GM12878 (cell line): ENCODE measurements at regions not wholly inside any gene's neighbourhood (a gene's known extent, or its start where the extent isn't known, plus 50 kb on each side); places are given as distances from the start of the nearest gene placed in this dataset.

Experiments
- ATAC-seq: fragments of 200-7000 bp; cut with Tn5 transposase; 3 replicates; pipeline ENCODE4 v1.9.1; 2020; ENCODE audit warnings: mild to moderate bottlenecking, moderate library complexity
- BruUV-seq: library from RNA; stranded (reverse); fragments of 400-500 nt; replicated peaks from 2 replicates; lab custom pipeline; 2021; lab: Mats Ljungman, UMichigan
- CTCF ChIA-PET: fragments of 300-600 bp; sonication (Branson Sonifier 250); formaldehyde crosslinking; extraction: SDS; loops from one replicate; lab custom pipeline; 2021; ENCODE audit warnings: inconsistent platforms; lab: Yijun Ruan, JAX
- POLR2A ChIA-PET: fragments of 350-600 bp; formaldehyde crosslinking; extraction: SDS; loops from one replicate; lab custom pipeline; 2021; ENCODE audit warnings: inconsistent platforms; lab: Charles Lee
- RAD21 ChIA-PET: fragments of 300-600 bp; sonication (Branson Sonifier 250); formaldehyde crosslinking; loops from one replicate; lab custom pipeline; 2023; ENCODE audit warnings: antibody characterized with exemption; ENCODE audit not compliant: unreplicated experiment; lab: Charles Lee
- SMC1A ChIA-PET: fragments of 300-600 bp; sonication (Branson Sonifier 250); formaldehyde crosslinking; loops from one replicate; lab custom pipeline; 2023; ENCODE audit not compliant: unreplicated experiment, uncharacterized antibody; lab: Charles Lee
- DNase-seq: peaks from one replicate; pipeline ENCODE4 v3.0.0-alpha.2; 2011; ENCODE audit warnings: low read depth, low spot score
- FAIRE-seq: peaks from 3 replicates; lab custom pipeline; 2011; peaks lifted over from hg19 to GRCh38; lab: Jason Lieb, UNC
- H2AFZ ChIP-seq: 2 replicates; pipeline ENCODE4 v1.6.0; 2011; ENCODE audit warnings: low read depth, low read length, control low read depth; ENCODE audit not compliant: control insufficient read depth
- H3K27ac ChIP-seq: 2 replicates; pipeline ENCODE4 v1.5.1; 2011; ENCODE audit warnings: control low read depth; ENCODE audit not compliant: control insufficient read depth, insufficient read depth
- H3K27me3 ChIP-seq, 2 experiments: replicated peaks in 1 of 2; 2 replicates each; pipeline versions ENCODE4 v1.6.0 to v1.6.1; 2011; ENCODE audit warnings: low read length in 1 of 2; ENCODE audit not compliant: control insufficient read depth in 2 of 2, insufficient read depth in 2 of 2
- H3K36me3 ChIP-seq, 2 experiments: 2 replicates each; pipeline ENCODE4 v1.5.1; 2011; ENCODE audit warnings: low read length in 1 of 2; ENCODE audit not compliant: control insufficient read depth in 2 of 2, insufficient read depth in 2 of 2
- H3K4me1 ChIP-seq: 2 replicates; pipeline ENCODE4 v1.6.1; 2011; ENCODE audit warnings: mild to moderate bottlenecking, low read length, moderate library complexity, mixed read lengths; ENCODE audit not compliant: control insufficient read depth, insufficient read depth
- H3K4me2 ChIP-seq: 2 replicates; pipeline ENCODE4 v1.6.0; 2011; ENCODE audit warnings: control low read depth; ENCODE audit not compliant: control insufficient read depth, insufficient read depth
- H3K4me3 ChIP-seq: fragments of 200-600 bp; sonication (generic); 2 replicates; pipeline ENCODE4 v1.5.1; 2016
- H3K79me2 ChIP-seq: 2 replicates; pipeline ENCODE4 v1.6.0; 2011; ENCODE audit warnings: low read length; ENCODE audit not compliant: control insufficient read depth, insufficient read depth
- H3K9ac ChIP-seq: 2 replicates; pipeline ENCODE4 v1.8.0; 2011; ENCODE audit warnings: low read length, control low read depth, mixed read lengths; ENCODE audit not compliant: control insufficient read depth, insufficient read depth
- H3K9me3 ChIP-seq: replicated peaks from 3 replicates; pipeline ENCODE4 v1.5.1; 2011; ENCODE audit warnings: mild to moderate bottlenecking, low read length; ENCODE audit not compliant: control insufficient read depth, insufficient read depth
- H4K20me1 ChIP-seq: 2 replicates; pipeline ENCODE4 v1.6.0; 2011; ENCODE audit not compliant: control insufficient read depth, insufficient read depth
- CREM ChIP-seq: IDR thresholded peaks from 2 replicates; pipeline ENCODE4 v1.6.1; 2014; ENCODE audit warnings: antibody characterized with exemption, low read depth
- EGR1 ChIP-seq, 2 experiments: IDR thresholded peaks; 1 replicate in 1 of 2; 2 replicates in 1 of 2; pipeline ENCODE4 v1.6.1; 2011 to 2012; ENCODE audit warnings: low read depth in 2 of 2, low read length in 2 of 2, borderline replicate concordance in 1 of 2, mild to moderate bottlenecking in 1 of 2, moderate library complexity in 1 of 2
- FOXK2 ChIP-seq: fragments of 450-650 bp; IDR thresholded peaks from 2 replicates; pipeline ENCODE4 v1.6.1; 2017; ENCODE audit warnings: mild to moderate bottlenecking, moderate library complexity
- HDGF ChIP-seq: fragments of 450-650 bp; IDR thresholded peaks from 2 replicates; pipeline ENCODE4 v1.6.1; 2016; ENCODE audit warnings: antibody characterized with exemption
- KLF5 ChIP-seq: fragments of 450-650 bp; IDR thresholded peaks from 2 replicates; pipeline ENCODE4 v1.6.1; 2014; ENCODE audit warnings: mild to moderate bottlenecking; ENCODE audit not compliant: partially characterized antibody
- POLR2A ChIP-seq: IDR thresholded peaks from 2 replicates; pipeline ENCODE4 v1.6.1; 2011; ENCODE audit warnings: low read depth, mild to moderate bottlenecking, low read length
- RAD51 ChIP-seq: fragments of 450-650 bp; IDR thresholded peaks from 2 replicates; pipeline ENCODE4 v1.6.1; 2016; ENCODE audit warnings: moderate library complexity, mild to moderate bottlenecking, inconsistent platforms
- RUNX3 ChIP-seq: IDR thresholded peaks from 2 replicates; pipeline ENCODE4 v1.6.1; 2012; ENCODE audit warnings: low read length, inconsistent platforms
- SMAD1 ChIP-seq: fragments of 450-650 bp; IDR thresholded peaks from 2 replicates; pipeline ENCODE4 v1.6.1; 2018; ENCODE audit warnings: mild to moderate bottlenecking, low read depth; ENCODE audit not compliant: partially characterized antibody
- STAT1 ChIP-seq: fragments of 450-650 bp; conservative IDR thresholded peaks from 2 replicates; pipeline ENCODE4 v1.6.1; 2014; ENCODE audit warnings: antibody characterized with exemption, mild to moderate bottlenecking
- TARDBP ChIP-seq: IDR thresholded peaks from 2 replicates; pipeline ENCODE4 v1.6.1; 2016; ENCODE audit warnings: borderline replicate concordance
- TCF3 ChIP-seq: IDR thresholded peaks from 2 replicates; pipeline ENCODE4 v1.6.1; 2012; ENCODE audit warnings: low read depth, mild to moderate bottlenecking, low read length, borderline replicate concordance; ENCODE audit not compliant: insufficient read depth
- WRNIP1 ChIP-seq: IDR thresholded peaks from 2 replicates; pipeline ENCODE4 v1.6.1; 2011; ENCODE audit warnings: low read depth, low read length, improper control_type of control experiment, borderline replicate concordance
- ZNF274 ChIP-seq: IDR thresholded peaks from one replicate; pipeline ENCODE4 v1.8.0; 2011; ENCODE audit not compliant: insufficient read length, insufficient read depth
- WGBS: methylation state at CpG from one replicate; pipeline ENCODE4 v1.1.6; 2016; ENCODE audit warnings: low lambda C conversion rate; ENCODE audit not compliant: insufficient replicate concordance, insufficient coverage; ENCODE audit errors: missing lambda C conversion rate; 5-methylcytosine and 5-hydroxymethylcytosine counted together
- in situ Hi-C: fragments of 300-500 bp; cut with MboI; formaldehyde crosslinking; loops from 9 replicates; pipeline ENCODE4 v1.14.3; 2018; ENCODE audit warnings: mixed read lengths
- intact Hi-C: fragments of 100-400 bp; cut with micrococcal nuclease; formaldehyde crosslinking; loops from one replicate; pipeline ENCODE4 v1.14.2; 2022; ENCODE audit not compliant: unreplicated experiment
- TF ChIP-seq, protein P1 (sequence below): fragments of 450-650 bp; conservative IDR thresholded peaks from 2 replicates; pipeline ENCODE4 v1.6.1; 2017; ENCODE audit warnings: mild to moderate bottlenecking, moderate library complexity
- TF ChIP-seq, protein P2 (sequence below): fragments of 150-350 bp; IDR thresholded peaks from 2 replicates; pipeline ENCODE4 v1.6.1; 2014; ENCODE audit warnings: mild to moderate bottlenecking, low read depth, low read length

DNA sequence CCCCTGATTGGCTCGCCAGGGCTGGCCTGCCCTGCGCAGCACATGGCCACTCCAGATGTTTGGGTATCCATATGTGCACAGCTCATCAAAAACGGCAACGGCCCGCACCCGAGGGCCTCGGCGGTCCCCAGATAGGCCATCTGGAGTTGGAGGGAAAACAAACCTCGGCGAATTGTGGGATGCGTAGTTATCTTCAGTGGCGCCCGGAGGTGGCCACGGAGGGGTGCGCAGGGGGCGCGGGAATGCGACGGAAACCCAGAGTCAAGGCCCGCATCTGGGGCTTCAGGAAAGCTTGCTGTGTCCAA, 156.5 kb downstream of the TLE3 start:
- Histone ChIP-seq H4K20me1 (no peaks in the 10 kb centered on the region), H2AFZ (no peak overlapping the region), H3K4me2 (no peak overlapping the region), H3K27me3 (no peaks in the 10 kb centered on the region; a peak in 3 of 4 replicates), H3K36me3 (no peaks in the 10 kb centered on the region), H3K4me1 (no peaks in the 10 kb centered on the region), H3K27ac (no peak overlapping the region), H3K9me3 (no peaks in the 10 kb centered on the region), H3K4me3 (no peak overlapping the region), H3K79me2 (no peaks in the 10 kb centered on the region), H3K9ac (no peak overlapping the region)
- intact Hi-C loops (no loop called here), in situ Hi-C loops (no loop called here)
- TF ChIP-seq RUNX3: no peak
- no peak for TF ChIP-seq TARDBP
- no peak for TF ChIP-seq RAD51
- RAD21 ChIA-PET: no interaction called here
- POLR2A ChIA-PET: no interaction called here
- FAIRE-seq (no peak), DNase-seq (no peak), ATAC-seq (no peak)
- WGBS: 81% methylated on average over 20 of the region's 20 CpGs
- BruUV-seq: no TSS peak
- SMC1A ChIA-PET: interaction anchor here (0.7 kb wide), 1 partner anchor 42 kb away, joined by 3 read pairs; no protein-coding TSS in a partner anchor
- CTCF ChIA-PET: no interaction called here

DNA sequence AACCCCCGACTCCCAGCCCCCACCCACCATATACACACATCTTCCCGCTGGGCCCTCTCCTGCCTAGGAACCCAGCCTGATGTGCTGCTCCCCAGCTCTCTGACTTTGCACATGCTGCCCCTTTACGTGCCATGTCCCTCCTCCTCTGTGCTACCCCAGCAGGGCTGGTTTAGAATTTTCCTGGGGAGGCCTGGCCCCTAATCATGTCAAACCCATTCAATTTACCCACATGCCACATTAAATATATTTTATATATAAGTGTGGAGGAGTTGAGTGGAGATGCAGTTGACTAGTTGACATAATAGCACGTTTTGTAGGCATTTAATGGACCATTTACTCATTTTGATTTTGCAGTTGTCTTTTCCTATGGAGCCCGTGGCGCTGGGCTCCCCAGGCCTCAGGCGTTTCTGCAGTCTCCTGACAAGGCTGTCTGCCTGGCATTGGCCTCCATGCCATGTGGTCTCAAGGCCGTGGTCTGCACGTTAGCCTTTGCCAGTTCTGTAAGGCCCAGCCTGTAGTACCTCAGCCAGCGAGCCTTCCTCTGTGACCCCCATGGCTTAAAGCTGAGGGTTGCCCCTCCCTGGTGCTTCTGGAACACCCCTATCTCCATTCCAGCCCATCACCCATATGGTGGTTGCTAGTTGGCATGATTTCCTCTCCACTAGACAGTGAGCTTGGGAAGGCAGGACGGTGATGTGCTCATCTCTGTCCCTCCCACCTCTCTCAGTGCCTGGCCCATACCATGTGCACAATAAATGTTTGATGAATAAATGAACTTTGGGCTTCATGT, 155.8 kb downstream of the TLE3 start:
- Histone ChIP-seq H3K4me1 (no peaks in the 10 kb centered on the region), H3K27ac (no peak overlapping the region), H3K4me2 (no peak overlapping the region), H3K36me3 (no peaks in the 10 kb centered on the region), H4K20me1 (no peaks in the 10 kb centered on the region), H2AFZ (no peak overlapping the region), H3K27me3 (no peaks in the 10 kb centered on the region; a peak in 3 of 4 replicates), H3K9ac (no peak overlapping the region), H3K79me2 (no peaks in the 10 kb centered on the region), H3K9me3 (no peaks in the 10 kb centered on the region), H3K4me3 (no peak overlapping the region)
- intact Hi-C loops: no loop called here
- ATAC-seq: no peak
- ChIA-PET SMC1A (interaction anchor here (0.7 kb wide), 1 partner anchor 199 kb away, joined by 3 read pairs; no protein-coding TSS in a partner anchor), RAD21 (no interaction called here), POLR2A (no interaction called here), CTCF (no interaction called here)
- no peak for FAIRE-seq
- 36% methylated on average over 11 of the region's 11 CpGs for WGBS
- DNase-seq: no peak
- in situ Hi-C loops: no loop called here
- no TSS peak for BruUV-seq
- TF ChIP-seq, protein P1, sequence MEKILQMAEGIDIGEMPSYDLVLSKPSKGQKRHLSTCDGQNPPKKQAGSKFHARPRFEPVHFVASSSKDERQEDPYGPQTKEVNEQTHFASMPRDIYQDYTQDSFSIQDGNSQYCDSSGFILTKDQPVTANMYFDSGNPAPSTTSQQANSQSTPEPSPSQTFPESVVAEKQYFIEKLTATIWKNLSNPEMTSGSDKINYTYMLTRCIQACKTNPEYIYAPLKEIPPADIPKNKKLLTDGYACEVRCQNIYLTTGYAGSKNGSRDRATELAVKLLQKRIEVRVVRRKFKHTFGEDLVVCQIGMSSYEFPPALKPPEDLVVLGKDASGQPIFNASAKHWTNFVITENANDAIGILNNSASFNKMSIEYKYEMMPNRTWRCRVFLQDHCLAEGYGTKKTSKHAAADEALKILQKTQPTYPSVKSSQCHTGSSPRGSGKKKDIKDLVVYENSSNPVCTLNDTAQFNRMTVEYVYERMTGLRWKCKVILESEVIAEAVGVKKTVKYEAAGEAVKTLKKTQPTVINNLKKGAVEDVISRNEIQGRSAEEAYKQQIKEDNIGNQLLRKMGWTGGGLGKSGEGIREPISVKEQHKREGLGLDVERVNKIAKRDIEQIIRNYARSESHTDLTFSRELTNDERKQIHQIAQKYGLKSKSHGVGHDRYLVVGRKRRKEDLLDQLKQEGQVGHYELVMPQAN: no peak
- TF ChIP-seq SMAD1 (no peak), EGR1 (IDR thresholded peaks at IDR 0.05; ENCODE audit: borderline replicate concordance in 1 of 2, low read depth in 2 of 2, low read length in 2 of 2) (no peak), POLR2A (no peak), STAT1 (no peak), KLF5 (no peak), CREM (no peak), WRNIP1 (no peak), ZNF274 (no peak), FOXK2 (no peak), TCF3 (no peak), HDGF (no peak)
- TF ChIP-seq, protein P2, sequence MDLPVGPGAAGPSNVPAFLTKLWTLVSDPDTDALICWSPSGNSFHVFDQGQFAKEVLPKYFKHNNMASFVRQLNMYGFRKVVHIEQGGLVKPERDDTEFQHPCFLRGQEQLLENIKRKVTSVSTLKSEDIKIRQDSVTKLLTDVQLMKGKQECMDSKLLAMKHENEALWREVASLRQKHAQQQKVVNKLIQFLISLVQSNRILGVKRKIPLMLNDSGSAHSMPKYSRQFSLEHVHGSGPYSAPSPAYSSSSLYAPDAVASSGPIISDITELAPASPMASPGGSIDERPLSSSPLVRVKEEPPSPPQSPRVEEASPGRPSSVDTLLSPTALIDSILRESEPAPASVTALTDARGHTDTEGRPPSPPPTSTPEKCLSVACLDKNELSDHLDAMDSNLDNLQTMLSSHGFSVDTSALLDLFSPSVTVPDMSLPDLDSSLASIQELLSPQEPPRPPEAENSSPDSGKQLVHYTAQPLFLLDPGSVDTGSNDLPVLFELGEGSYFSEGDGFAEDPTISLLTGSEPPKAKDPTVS: no peak
